ENCODE measurements at regions not wholly inside any gene's neighbourhood (a gene's known extent, or its start where the extent isn't known, plus 50 kb on each side); places are given as distances from the start of the nearest gene placed in this dataset.
"Not testable (repeated sequence)": the region's sequence is repeated elsewhere in the genome, so short reads cannot be mapped to it uniquely, and the experiment has no call there.

DNA sequence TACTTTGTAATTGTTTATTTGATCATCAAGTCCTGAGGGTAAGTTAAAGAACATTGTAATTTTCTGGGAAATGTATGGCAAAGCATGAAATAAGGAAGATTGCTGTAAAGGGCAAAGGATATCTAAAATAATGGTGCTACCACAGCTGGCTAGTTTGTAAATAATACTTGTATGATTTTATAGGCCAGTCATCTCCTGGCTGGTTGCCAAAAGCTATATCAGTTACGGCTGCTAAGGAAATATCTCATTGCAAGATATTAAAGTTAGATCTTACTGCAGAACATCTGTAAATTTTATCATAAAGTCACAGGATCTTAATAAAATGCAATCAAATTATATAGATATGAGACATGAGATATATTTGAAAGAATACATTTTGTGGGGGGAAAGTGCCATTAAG is 150.8 kb upstream of the CXCL13 start:
- H3K27ac ChIP-seq: no peak overlapping the region
- TF ChIP-seq, protein P1, sequence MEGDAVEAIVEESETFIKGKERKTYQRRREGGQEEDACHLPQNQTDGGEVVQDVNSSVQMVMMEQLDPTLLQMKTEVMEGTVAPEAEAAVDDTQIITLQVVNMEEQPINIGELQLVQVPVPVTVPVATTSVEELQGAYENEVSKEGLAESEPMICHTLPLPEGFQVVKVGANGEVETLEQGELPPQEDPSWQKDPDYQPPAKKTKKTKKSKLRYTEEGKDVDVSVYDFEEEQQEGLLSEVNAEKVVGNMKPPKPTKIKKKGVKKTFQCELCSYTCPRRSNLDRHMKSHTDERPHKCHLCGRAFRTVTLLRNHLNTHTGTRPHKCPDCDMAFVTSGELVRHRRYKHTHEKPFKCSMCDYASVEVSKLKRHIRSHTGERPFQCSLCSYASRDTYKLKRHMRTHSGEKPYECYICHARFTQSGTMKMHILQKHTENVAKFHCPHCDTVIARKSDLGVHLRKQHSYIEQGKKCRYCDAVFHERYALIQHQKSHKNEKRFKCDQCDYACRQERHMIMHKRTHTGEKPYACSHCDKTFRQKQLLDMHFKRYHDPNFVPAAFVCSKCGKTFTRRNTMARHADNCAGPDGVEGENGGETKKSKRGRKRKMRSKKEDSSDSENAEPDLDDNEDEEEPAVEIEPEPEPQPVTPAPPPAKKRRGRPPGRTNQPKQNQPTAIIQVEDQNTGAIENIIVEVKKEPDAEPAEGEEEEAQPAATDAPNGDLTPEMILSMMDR (IDR thresholded peaks at IDR 0.05): no peak
- no peak for TF ChIP-seq ZFX (IDR thresholded peaks at IDR 0.05; ENCODE audit: borderline replicate concordance)

DNA sequence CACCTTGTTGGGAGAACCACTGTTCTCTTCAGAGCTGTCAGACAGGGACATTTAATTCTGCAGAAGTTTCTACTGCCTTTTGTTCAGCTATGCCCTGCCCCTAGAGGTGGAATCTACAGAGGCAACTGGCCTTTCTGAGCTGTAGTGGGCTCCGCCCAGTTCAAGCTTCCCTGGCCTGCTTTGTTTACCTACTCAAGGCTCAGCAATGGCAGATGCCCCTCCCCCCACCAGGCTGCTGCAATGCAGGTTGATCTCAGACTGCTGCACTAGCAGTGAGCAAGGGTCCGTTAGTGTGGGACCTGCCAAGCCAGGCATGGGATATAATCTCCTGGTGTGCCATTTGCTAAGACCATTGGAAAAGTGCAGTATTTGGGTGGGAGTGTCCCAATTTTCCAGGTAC is 141.5 kb upstream of the CXCL13 start:
- not testable (repeated sequence) for H3K27ac ChIP-seq

DNA sequence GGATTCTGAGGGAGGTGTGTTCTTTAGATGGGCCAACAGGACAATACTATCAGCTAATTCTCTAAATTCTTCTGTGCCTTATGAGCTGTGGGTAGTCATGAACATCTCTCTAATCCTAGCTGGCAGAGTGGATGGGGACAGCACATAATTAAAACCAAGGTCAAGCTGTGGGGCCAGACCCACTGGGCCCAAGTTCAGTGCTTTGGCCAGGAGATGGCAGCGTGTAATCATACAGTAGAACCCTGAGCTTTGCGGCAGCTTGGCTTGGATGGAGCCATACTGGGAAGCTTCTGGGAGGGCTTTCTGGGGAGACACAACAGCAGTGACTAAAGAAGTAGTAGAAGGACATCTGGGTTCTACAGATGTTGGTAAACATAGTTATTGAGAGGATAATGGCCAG is 140.3 kb upstream of the CXCL13 start:
- H3K27ac ChIP-seq: no peak overlapping the region
- TF ChIP-seq, protein P1 (IDR thresholded peaks at IDR 0.05): peak; percentile 69
- TF ChIP-seq ZFX (IDR thresholded peaks at IDR 0.05; ENCODE audit: borderline replicate concordance): no peak

DNA sequence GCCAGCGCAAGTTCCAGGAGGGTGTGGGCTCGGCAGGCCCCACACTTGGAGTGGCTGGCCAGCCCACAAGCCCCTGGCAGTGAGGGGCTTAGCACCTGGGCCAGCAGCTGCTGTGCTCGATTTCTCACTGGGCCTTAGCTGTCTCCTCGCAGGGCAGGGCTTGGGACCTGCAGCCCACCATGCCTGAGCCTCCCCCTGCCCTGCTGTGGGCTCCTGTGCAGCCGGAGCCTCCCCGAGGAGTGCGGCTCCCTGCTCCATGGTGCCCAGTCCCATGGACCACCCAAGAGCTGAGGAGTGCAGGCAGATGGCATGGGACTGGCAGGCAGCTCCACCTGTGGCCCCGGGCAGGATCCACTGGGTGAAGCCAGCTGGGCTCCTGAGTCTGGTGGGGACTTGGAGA is 139.2 kb upstream of the CXCL13 start:
- TF ChIP-seq ZFX (IDR thresholded peaks at IDR 0.05; ENCODE audit: borderline replicate concordance): no peak
- TF ChIP-seq, protein P1 (IDR thresholded peaks at IDR 0.05): no peak
- no peak overlapping the region for H3K27ac ChIP-seq

DNA sequence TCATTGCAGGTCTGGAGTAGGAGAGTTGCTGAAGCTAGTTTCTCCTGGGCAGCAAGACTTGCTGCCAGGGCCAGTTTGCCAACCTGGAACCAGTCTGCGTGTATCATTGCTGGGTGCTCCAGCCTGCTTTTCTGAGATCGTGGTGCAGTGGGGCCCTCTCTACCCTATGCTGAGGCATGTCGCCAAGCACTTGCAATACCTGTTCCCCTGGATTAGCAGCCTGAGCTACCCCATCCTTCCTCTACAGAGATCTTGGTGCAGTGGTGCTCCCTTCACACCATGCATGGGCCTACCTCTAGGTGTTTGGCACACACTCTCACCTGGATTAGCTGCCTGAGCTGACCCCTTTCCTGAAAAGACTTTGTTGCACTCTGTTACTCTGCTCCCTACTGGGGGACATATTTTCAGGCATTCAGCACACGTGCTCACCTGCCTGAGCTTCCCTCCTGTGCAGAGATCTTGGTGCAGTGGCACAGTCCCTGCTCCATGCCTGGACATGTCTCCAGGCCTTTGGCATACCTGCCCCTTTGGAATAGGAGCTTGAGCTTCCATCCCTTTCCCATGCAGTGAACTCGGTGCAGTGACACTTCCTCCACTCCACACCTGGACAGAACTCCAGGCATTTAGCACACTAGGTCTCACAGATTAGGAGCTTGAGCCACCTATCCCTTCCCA is 133.7 kb upstream of the CXCL13 start:
- TF ChIP-seq, protein P1 (IDR thresholded peaks at IDR 0.05): no peak
- no peak for TF ChIP-seq ZFX (IDR thresholded peaks at IDR 0.05; ENCODE audit: borderline replicate concordance)

DNA sequence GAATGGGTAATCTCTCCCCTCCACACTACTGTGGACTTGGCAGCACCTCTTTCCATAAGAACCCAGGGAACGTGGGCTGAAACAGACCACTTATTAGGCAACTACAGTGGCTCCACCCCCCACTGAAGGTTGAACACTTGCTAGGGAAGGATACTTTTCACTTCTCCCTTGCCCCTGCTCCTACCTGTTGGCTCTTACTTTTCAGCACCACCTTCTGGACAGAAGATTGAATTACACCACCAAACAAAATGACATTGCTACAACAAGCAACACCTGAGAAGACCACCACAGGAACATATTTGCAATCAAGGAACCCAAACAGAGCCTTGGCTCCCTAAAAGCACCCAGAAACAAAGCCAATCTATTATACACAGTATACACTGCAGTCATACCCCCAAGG is 132.1 kb upstream of the CXCL13 start:
- no peak overlapping the region for H3K27ac ChIP-seq
- TF ChIP-seq ZFX (IDR thresholded peaks at IDR 0.05; ENCODE audit: borderline replicate concordance): no peak
- TF ChIP-seq, protein P1 (IDR thresholded peaks at IDR 0.05): peak; percentile 70

More for the DNA sequence above, 133.7 kb upstream of the CXCL13 start:
- H3K27ac ChIP-seq: no peak overlapping the region

DNA sequence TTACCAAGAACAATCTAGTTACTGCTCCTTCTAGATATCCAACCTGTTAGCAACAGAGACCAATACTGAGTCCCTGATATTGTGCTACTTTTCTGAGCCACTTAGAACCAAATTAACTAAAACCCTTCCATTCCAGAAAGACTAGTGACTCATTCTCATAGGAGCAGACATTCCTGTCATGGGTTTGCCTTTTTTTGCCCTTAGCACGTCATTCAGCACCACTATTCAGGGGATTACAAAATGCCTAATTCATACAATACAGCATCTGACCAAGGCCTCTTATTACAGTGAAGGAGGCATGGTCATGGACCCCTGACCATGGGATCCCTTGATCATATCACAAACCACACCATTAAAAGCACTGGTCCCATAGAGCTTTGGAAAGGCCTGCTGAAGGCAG is 123.8 kb upstream of the CXCL13 start:
- TF ChIP-seq, protein P1 (IDR thresholded peaks at IDR 0.05): no peak
- TF ChIP-seq ZFX (IDR thresholded peaks at IDR 0.05; ENCODE audit: borderline replicate concordance): no peak
- no peak overlapping the region for H3K27ac ChIP-seq

DNA sequence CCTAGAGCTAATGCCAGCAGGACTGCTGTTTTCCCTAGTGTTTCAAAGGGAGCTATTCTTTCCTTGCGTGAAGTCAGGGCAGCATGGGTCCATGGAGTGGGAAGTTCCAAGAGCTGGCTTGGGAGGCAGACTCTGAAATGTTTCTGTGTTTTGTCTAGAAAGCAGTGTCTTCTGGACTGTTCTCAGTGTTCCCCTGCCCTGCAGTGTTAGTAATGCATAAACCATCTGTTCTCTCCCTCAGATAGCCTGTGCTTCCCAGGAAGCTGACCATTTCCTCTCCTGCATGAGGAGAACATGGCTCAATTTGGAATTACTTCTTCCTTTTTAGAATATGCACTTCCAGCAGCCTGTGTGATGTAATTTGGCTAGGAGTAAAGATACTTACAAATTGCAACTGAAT is 116.7 kb upstream of the CXCL13 start:
- H3K27ac ChIP-seq: no peak overlapping the region
- TF ChIP-seq, protein P1 (IDR thresholded peaks at IDR 0.05): no peak
- no peak for TF ChIP-seq ZFX (IDR thresholded peaks at IDR 0.05; ENCODE audit: borderline replicate concordance)

Measured in 22Rv1 (cell line).